Kasumi-1 (cell line): ENCODE measurements at regions not wholly inside any gene's neighbourhood (a gene's known extent, or its start where the extent isn't known, plus 50 kb on each side); places are given as distances from the start of the nearest gene placed in this dataset.
"Not testable (repeated sequence)": the region's sequence is repeated elsewhere in the genome, so short reads cannot be mapped to it uniquely, and the experiment has no call there.

Source experiments
- DNase-seq, 2 experiments: peaks; one replicate each; lab custom pipeline; 2025; lab: John Stamatoyannopoulos, UW

GRCh38 chr6:25124216-25124715 is 154.9 kb upstream of the CARMIL1 start:
- no peak for DNase-seq

DNA sequence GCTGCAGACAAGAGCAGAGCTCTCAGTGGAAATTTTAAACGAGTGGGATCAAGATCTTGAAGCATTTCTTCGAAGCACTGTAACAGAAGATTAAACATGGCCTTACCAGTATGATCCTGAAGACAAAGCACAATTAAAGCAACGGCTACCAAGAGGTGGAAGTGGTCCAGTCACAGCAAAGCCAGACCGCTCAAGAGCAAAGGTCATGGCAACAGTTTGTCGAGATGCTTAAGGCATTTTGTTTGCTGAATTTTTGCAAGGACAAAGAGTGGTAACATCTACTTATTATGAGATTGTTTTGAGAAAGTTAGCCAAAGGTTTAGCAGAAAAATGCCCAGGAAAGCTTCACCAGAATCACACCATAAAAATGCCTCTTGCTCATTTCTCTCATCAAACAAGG is 153.4 kb upstream of the CARMIL1 start:
- DNase-seq, result no peak

DNA sequence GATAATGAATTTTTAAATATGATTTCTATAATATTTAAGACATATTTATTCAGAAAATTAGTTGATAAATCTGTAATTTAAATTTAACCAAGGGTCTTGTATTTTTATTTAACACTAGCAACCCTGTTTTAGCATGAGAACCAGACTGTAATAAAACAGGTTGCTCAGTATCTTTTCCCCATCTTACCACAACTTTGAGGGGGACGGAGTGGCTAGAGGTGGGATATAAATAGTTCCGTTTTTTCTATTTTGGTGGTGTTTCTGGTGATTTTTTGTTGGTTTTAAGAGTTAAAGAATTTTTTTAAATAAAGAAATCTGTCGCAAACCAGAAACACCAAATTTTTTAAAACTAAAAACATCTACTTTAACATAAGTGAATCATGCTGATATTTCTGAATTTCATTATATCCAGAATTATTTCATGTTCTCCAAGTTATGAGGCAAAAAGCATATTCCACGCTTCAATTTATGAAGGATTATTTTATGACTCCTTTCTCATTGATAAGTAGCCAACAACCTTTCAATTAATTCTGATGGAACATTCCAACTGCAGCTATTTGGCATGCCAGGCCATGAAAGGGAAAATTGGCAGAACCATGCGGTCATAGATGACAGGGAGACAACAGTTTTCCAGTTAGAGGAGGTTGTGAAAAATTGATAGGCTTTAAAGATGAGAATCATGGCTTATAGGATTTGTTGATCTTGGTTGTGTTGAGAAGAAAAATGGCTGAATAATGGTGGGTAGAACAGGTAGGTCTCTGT is 151.9 kb upstream of the CARMIL1 start:
- no peak for DNase-seq

GRCh38 chr6:25130518-25130917 is 148.7 kb upstream of the CARMIL1 start:
- no peak for DNase-seq

- DNase-seq, result peak in 1 of 2 experiments; percentile 5
Observed at GRCh38 chr6:25132934-25133333, 146.2 kb upstream of the CARMIL1 start.

DNA sequence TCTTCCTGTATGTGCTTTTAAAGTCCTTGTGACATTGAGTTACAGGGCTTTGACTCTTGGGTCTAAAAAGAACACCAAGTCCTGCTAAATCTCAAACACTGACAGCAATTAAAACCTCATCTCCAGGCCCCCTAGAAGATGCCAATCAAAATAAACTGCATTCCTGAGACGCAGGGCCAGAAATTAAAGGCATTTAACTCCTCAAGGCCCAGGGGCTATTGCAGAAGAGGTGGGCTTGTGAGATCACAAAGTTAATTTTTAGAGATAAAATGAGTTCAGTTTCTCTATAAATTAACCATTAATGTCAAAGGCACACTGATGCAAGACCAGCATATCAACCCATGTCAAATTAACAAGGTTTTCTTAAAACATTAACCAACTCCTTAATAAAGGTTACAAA is 145.6 kb upstream of the CARMIL1 start:
- no peak for DNase-seq

- no peak for DNase-seq
Observed at GRCh38 chr6:25136854-25137253, 142.3 kb upstream of the CARMIL1 start.

GRCh38 chr6:25137480-25137879 is 141.7 kb upstream of the CARMIL1 start:
- no peak for DNase-seq

DNA sequence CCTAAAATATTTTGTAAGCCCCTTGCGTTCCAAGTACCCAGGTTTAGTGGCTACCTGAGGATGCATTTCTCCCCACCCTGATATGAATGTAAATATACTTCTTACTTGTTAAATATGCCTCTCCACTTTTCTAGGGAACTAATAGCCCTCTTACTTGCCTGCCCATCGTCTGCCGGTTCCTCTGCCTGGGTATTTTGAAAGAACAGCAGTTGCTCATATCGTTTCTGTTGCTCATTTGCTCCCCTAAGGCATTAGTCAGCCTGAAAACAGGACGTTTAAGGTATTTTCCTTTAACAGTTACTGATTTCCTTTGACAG is 141.3 kb upstream of the CARMIL1 start:
- no peak for DNase-seq

DNA sequence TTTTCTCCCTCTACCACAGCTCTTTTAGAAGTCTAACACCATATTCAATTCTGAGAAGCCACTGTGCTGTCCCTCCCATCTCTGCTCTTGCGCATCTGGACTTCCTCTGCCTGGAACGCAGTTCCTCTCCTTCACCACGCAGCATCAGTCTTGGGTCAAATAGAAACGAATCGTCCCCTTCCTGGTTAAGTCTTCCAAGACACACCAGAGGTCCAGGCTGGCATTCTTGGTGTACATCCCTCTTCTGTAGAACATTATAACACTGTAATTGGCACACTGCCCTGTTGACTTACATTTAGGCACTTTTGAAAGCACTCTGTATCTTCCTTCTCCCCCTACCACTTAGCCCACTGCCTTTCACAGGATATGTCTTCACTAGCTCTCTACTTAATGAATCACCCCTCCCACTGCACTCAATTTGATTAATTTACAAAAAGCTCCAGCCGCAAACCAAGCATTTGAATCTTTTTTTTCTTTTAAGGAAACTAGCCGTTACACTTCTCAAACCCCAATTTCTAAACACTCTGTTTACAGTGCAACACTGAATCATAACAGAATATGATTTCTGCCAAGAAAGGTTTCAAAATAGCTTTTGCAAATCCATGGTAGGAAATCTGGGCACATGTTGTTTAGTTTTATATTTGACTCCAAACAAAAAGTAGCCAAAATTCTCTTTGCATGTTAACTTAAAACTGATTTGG is 140.8 kb upstream of the CARMIL1 start:
- DNase-seq, result peak; percentile 62 to 67

DNA sequence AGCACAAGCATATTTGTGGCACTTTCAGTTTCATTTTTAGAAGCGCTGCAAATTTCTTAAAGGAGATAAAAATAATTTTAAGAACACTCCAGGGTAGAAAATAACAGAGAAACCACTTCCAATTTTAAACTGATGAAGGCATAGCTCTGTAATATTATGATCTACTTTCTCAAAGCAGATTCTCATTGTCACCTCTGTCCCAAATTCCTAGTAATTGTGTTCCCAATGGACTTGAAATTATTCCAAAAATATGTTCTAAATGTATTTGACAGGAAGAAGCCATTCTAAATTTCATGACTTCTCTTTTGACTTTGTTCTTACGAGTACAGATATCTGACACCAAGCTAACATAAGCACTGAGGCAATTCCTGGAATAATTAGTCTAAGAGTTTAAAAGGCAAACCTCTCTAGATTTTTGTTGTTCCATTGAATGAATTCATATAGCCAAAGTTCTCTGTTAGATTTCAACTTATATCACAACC is 140.2 kb upstream of the CARMIL1 start:
- DNase-seq, result peak in 1 of 2 experiments; percentile 7

GRCh38 chr6:25139608-25140007 is 139.6 kb upstream of the CARMIL1 start:
- not testable (repeated sequence) for DNase-seq

GRCh38 chr6:25142506-25142905 is 136.7 kb upstream of the CARMIL1 start:
- DNase-seq, result no peak

- no peak for DNase-seq
Observed at GRCh38 chr6:25144919-25145318, 134.3 kb upstream of the CARMIL1 start.

DNA sequence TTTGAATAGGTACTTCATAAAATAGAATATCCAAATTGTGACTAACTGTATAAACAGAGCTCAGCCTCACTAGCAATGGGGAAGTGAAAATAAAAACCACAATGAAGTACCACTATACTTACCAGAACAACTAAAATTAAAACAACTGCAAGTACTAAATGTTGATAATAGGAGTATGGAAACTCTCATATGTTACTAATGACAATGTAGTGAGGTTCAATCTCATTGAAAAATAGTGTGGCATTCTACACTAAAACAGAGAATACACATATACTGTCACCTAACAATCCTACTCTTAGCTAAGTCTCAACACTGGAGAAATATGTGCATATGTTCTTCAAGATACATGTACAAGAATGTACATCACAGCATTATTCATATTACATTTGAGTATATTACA is 132.0 kb upstream of the CARMIL1 start:
- DNase-seq, result peak; percentile 49 to 60

DNA sequence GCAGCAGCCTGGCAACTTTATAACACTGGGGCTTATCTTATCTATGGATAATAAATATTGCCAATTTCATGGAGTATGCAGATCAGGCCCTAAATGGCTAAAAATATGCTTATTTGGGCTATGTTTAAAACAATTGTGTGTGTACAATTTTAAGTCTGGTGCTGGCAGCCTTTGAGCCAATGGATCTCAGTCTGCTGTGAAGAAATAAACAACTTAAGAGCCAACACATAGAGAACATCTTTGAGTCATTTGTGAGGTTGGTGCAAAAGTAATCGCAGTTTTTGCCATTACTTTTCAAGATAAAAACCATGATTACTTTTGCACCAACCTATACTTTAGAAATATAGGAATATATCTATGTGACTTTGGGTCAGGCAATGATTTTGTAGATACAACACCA is 129.1 kb upstream of the CARMIL1 start:
- DNase-seq, result no peak

DNA sequence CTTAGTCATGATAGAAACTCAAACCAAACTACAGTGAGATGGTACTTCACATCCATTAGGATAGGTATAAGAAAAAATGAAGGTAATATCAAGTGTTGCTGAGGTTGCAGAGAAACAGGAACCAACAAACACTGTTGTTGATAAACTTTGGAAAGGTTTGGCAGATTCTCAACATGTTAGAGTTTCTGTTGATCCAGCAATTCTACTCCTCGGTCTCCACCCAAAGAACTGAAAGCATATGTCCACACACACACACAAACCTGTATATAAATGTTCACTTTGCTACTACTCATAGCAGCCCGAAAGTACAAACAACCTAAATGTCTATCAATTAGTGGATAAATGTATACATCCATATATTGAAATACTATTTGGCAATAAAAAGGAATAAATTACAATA is 128.3 kb upstream of the CARMIL1 start:
- no peak for DNase-seq

DNA sequence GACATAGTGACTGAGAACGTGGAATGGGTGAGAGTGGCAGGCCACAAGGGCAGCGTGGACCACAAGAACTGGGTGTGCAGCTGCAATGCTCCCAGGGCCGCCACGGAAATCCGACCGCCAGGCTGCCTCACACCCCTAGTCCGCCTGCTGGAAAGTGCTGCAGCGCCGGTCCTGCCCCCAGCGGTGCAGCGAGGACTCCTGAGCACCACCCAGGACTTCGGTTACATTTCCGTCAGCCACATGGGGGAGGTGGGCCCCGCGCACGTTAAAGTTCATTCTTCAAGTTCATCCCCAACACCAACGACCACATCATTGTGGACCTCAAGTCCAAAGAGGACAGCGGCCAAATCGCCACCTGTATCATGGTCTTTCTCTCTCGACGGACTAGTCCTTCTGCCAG is 126.1 kb upstream of the CARMIL1 start:
- no peak for DNase-seq

DNA sequence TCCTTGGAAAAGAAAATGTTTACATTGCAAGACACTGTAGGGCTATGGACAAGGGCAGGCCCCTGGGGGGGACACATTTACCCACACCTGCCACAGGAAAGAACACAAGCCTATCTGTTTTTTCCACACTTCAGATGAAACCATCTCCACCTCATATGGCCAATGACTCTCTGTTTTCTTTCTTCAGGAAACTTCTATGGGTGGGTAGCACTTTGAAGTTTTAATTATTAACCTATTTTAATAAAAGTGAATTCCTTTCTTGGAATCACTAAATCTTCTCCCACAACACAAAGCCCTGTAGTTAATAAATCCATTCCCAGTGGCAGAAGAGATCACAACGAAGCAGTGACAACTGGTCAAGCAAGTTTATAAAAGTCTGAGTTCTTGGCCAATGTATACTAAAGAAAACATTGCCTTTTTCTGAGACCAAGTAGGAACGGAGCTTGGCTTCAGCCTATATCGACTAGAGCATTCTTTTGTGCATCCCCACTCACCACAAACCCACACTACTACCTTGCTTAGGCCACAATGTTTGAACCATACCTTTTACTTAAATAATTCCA is 125.1 kb upstream of the CARMIL1 start:
- DNase-seq, result no peak

- DNase-seq, result no peak
Observed at GRCh38 chr6:25155211-25155610, 124.0 kb upstream of the CARMIL1 start.

DNA sequence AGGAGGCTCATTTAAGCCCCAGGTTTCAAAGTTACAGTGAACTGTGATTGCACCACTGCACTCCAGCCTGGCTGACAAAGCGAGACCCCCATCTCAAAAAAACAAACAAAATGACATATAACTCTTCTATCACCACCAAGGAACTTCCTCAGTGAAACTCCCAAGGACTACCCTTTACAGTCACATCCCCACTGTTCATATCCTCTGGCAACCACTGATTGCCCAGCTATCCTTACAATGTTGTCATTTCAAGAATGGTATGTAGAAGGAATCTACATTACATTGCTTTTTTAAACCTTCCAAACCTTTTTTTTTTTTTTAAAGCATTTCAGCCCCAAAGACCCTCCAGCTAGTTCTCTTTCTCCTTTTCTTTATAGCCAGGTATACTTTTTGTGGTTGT is 123.1 kb upstream of the CARMIL1 start:
- no peak for DNase-seq

DNA sequence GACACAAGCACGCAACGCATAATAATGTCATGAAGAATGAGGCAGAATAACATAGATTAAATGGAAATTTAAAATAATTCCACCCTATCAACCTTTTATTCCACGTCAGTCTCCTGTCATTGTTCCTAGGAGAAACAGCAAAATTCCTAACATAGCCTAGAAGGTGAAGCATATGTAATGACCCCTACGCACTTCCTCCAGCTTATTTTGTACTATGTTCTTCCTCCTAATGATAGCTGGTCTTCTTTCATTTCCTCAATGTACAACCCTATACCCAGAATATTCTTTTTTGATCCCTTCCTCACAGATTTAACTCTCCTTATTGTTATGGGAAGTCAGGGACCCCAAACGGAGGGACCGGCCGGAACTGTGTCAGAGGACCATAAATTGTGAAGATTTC is 122.0 kb upstream of the CARMIL1 start:
- no peak for DNase-seq

- DNase-seq, result no peak
Observed at GRCh38 chr6:25157842-25158241, 121.3 kb upstream of the CARMIL1 start.
